ENCODE measurements at regions not wholly inside any gene's neighbourhood (a gene's known extent, or its start where the extent isn't known, plus 50 kb on each side); places are given as distances from the start of the nearest gene placed in this dataset.

DNA sequence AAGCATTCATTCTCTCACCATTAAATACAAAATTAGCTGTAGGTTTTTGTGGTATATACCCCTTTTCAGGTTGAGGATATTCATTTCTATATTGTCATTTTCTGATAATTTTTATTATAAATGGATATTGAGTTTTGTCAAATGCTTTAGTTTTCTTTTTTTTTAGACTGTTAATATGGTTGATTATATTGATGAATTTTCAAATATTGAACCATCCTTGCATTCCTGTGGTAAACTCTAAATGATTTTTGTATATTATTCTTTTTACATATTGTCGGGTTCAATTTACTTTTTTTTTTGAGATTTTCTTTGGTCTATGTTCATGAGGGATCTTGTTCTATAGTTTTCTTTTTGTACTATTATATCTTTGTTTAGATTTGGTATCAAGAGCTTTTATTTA, 165.1 kb downstream of the GPAT3 start:
- no peak for DNase-seq

DNA sequence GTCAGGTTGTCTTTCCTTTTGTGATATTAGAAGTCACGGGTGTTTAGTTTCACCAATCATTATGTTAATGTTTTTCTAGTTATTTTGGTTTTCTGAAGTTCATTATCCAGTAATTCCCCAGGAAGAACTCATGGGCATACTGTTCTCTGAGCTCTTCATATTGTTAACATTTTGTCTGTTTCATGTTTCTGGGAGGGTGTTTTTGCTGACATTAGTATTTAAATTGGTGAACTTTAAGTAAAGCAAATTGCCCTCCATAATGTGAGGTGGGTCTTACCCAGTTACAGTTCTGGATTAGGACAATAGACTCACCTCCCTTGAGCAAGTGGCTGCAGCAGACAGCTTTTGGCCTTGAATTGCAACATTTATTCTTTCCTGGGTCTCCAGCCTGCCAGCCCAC, 163.4 kb downstream of the GPAT3 start:
- DNase-seq = no peak

DNA sequence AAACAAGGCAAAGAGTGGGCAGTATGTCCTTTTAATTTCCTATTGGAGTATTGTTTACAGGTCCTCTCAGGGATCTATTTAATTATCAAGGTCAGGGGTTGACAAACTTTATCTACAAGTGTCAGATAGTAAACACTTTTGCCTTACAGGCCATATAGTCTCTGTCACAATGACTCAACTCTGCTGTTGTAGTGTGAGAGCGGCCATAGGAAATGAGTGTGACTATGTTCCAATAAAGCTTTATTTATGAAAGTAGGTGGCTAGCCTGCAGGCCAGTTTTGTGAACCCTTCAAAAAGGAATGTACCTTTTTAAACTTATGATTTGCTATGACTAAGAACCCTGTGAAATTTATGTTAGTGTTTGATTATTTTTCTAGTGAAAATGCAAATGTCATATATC, 156.1 kb downstream of the GPAT3 start:
- no peak for DNase-seq

DNA sequence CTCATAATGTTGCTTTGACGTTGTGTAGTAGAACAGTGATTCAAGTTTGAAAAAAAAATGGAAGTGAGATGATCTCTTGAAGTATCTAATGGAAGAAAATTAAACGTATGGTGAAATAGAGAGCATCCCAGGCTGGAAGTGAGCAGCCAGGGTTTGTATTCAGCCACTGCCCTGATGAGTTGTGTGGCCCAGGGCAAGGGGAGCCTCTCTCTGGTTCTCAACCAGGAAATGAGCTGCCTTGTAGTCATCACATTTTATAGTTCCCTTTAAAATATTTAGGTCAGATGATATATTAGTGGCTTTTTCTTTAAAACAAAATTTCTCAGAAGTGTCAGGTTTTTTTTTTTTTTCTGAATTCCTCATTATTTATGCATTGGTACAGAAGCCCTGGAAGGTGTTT, 150.3 kb downstream of the GPAT3 start:
- no peak for DNase-seq

DNA sequence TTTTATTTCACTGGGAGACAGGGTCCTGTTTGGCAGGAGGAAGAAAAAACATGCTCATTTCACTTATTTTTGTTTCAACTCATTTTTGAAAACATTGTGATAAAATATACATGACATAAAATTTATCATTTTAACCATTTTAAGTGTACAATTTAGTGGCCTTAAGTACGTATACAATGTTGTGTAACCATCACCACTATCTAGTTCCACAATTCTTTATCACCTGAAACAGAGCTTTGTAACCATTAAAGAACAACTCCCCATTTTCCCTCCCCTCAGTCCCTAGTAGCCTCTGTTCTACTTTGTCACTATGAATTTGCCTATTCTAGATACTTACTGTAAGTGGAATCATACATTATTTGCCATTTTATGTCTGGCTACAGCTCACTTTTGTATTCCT, 143.8 kb downstream of the GPAT3 start:
- no peak for DNase-seq

DNA sequence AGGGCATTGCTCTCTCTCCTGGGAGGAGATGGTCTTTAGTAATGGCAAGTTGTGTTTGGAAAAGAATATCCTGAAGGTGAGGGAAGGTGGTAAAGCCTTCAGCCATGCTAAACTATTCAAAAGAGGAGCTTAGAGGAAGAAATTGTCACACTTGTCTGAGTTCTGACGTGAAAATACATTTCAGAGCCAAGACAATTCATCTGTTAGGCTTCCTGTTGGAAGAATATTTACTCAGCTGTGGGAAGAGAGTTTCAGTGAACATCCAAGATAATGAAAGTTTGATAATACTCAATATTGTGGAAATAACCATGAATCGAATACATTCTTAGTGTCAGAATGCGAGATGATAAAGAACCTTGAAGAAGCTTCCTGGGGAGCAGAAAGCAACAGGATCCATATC, 143.3 kb downstream of the GPAT3 start:
- DNase-seq = no peak

DNA sequence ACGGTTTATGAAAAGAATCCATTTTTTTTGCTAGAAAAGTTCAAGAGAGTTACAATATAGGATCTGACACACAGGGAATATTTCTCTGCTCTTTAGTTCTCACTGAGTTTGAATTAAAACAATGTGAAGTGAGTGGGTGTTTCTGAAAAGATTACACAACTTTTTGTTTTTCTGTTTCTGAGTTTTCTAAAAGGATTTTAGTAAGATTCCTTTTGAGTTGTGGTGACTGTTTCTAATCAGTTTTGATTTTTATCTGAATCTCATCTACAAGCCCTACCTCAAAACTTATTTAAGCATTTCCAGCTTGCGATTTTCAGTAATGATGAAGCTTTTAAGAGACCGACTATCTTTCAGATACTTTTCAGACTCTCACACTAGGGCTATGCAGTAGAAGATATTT, 141.7 kb downstream of the GPAT3 start:
- DNase-seq = no peak

DNA sequence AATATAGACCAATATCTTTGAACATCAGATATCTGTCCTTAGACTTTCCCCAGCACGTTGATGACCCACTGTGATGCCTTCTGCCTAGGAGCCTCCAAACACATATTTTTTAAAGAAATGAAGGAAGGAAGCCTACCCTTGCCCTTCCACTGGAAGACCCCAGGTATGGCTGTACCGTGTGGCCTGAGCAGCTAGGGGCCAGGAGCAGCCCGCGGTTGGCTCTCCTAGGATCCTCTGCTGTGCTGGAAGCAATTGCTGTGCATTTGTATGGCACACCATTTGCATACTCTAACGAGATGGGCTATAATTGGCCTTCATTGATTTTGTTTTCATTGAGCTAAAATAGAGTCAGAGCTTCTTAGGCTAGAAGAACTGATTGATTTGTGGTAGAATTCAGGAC, 128.8 kb downstream of the GPAT3 start:
- DNase-seq = no peak

DNA sequence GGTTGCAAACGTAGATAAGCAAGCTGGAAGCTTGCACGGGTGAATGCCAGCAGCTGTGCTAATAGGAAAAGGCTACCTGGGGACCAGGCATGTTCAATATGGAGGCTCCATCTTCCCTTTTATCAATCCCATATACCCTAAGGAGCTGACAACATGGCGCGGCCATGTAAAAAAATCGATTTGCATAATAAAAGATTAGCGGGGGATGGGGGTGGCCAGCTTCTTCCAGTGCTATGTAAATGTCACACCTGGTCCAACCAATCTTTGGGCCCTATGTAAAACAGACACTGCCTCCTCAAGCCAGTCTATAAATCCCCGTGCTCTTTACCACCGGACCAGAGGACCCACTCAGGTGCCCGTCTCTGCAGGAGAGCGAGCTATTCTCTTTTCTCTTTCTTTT, 128.2 kb downstream of the GPAT3 start:
- DNase-seq = no peak

DNA sequence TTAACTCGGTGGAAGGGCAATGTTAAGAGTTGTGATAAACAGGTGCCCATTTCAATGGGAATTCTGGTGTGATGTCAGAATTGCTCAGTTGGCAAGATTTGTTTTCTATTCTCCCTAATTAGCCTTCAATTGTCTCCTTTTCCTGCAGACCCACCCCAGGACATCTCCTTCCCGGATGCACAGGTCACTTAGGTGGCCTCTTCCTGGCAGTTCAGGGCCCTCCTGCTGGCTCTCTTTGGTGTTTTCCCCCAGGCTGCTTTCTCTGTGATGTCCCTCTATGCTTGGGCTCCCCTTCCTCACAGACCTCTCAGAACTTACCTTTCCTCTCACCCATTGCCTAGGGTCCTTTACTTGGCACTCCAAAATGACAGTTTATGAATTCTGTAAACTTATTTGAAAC, 126.3 kb downstream of the GPAT3 start:
- no peak for DNase-seq

DNA sequence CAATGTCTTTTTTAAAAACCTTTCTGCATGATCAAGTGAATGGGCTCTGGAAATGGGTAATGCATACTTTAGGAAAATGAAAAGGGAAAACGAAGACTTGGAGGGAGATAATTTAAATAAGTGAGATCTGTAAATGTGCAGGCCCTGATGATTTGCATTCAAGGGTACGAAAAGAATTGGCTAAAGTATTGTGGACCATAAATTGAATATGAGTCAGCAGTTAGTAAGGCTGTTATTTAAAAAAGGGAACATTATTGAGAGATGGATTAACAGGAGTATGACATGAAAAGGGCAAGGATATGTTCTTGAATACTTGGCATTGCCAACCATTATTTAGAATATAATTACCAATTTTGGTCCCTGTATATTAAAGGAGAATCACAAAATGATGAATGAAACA, 125.5 kb downstream of the GPAT3 start:
- no peak for DNase-seq

DNA sequence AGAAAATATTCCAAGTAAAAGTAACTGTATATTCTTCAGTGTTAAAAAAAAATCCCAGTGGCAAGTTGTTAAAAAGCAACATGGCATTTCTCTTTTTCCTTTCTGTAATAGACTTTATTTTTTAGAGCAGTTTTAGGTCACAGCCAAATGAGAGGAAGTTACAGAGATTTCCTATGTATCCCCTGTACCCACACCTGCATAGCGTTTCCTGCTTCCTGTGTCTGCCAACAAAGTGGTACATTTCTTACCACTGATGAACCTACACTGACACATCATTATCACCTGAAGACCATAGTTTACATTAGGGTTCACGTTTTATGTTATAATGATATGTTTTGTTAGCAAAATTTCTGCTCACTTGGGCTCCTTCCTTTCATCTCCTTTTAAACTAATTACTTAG, 124.7 kb downstream of the GPAT3 start:
- DNase-seq = no peak

DNA sequence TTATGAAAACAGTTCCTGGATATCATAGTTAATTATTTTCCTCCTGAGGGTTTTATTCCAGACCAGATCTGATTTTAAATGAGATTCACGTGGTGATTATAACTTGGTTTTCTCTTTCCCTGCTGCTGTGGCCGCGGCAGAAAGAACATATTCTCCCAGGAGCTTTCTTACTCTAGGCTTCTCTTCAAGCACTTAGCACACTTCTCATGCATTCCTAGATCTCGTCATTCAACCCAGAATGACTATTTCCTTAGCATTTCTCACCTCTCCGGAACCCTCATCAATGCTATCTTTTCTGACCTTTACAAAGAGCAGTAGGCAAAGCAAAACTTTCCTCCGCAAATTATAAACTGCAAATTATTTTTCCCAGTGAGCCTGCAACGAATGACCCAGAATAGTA, 122.9 kb downstream of the GPAT3 start:
- DNase-seq = no peak

DNA sequence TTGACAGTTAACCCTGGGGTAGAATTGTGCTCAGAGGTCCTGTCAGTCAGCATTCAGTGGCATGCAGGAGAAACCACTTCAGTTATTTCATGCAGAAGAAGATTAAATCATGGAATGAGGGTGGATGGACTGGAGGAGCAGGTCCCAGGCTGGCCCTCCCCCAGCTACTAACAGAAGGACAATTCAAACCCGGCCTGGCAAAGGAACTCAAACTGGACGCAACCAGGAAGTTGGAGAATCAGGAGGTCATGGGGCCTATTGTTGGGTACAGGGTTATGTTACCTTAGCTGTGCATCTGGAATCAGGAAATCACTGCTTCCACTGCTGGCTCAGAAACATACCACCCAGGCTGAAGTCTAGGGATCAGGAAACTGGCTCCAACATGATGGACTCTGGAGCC, 121.4 kb downstream of the GPAT3 start:
- DNase-seq = no peak
